GM19324 (cell line): ENCODE measurements at regions not wholly inside any gene's neighbourhood (a gene's known extent, or its start where the extent isn't known, plus 50 kb on each side); places are given as distances from the start of the nearest gene placed in this dataset.

ENCODE experiments used
- ATAC-seq: cut with Tn5 transposase; IDR thresholded peaks from one replicate; pipeline ENCODE4 v1.9.1; 2021; ENCODE audit warnings: mild to moderate bottlenecking, moderate library complexity; ENCODE audit not compliant: unreplicated experiment, low FRiP score

GRCh38 chr16:51388516-51388951 is 237.5 kb upstream of the SALL1 start:
- no peak for ATAC-seq

GRCh38 chr16:51383909-51384308 is 232.8 kb upstream of the SALL1 start:
- no peak for ATAC-seq

- no peak for ATAC-seq
Measured at GRCh38 chr16:51382940-51383339, 231.9 kb upstream of the SALL1 start.

- no peak for ATAC-seq
Measured at GRCh38 chr16:51382211-51382610, 231.1 kb upstream of the SALL1 start.

GRCh38 chr16:51376080-51376479 is 225.0 kb upstream of the SALL1 start:
- ATAC-seq = no peak

- no peak for ATAC-seq
Measured at GRCh38 chr16:51374790-51375189, 223.7 kb upstream of the SALL1 start.

GRCh38 chr16:51374346-51374745 is 223.3 kb upstream of the SALL1 start:
- no peak for ATAC-seq

GRCh38 chr16:51365715-51366114 is 214.6 kb upstream of the SALL1 start:
- no peak for ATAC-seq

GRCh38 chr16:51359141-51359955 is 208.3 kb upstream of the SALL1 start:
- ATAC-seq = no peak

- no peak for ATAC-seq
Measured at GRCh38 chr16:51357839-51358238, 206.8 kb upstream of the SALL1 start.

GRCh38 chr16:51355875-51356274 is 204.8 kb upstream of the SALL1 start:
- no peak for ATAC-seq

- ATAC-seq = no peak
Measured at GRCh38 chr16:51355195-51355594, 204.1 kb upstream of the SALL1 start.

GRCh38 chr16:51353055-51353454 is 202.0 kb upstream of the SALL1 start:
- ATAC-seq = no peak

GRCh38 chr16:51349626-51350025 is 198.6 kb upstream of the SALL1 start:
- no peak for ATAC-seq

- ATAC-seq = no peak
Measured at GRCh38 chr16:51343411-51343810, 192.3 kb upstream of the SALL1 start.

GRCh38 chr16:51341204-51341603 is 190.1 kb upstream of the SALL1 start:
- ATAC-seq = no peak

- ATAC-seq = no peak
Measured at GRCh38 chr16:51337662-51338061, 186.6 kb upstream of the SALL1 start.

- ATAC-seq = no peak
Measured at GRCh38 chr16:51328733-51329132, 177.7 kb upstream of the SALL1 start.

GRCh38 chr16:51327001-51327400 is 175.9 kb upstream of the SALL1 start:
- ATAC-seq = no peak

- no peak for ATAC-seq
Measured at GRCh38 chr16:51326131-51326856, 175.2 kb upstream of the SALL1 start.

- no peak for ATAC-seq
Measured at GRCh38 chr16:51321251-51321650, 170.2 kb upstream of the SALL1 start.

GRCh38 chr16:51317575-51317974 is 166.5 kb upstream of the SALL1 start:
- ATAC-seq = no peak
